Epithelial cell of proximal tubule (primary cell): ENCODE measurements at regions not wholly inside any gene's neighbourhood (a gene's known extent, or its start where the extent isn't known, plus 50 kb on each side); places are given as distances from the start of the nearest gene placed in this dataset.

Experiments
- DNase-seq: peaks from one replicate; pipeline ENCODE4 v3.0.0-alpha.2; 2011; ENCODE audit warnings: low read depth
- H3K4me3 ChIP-seq: 2 replicates; pipeline ENCODE4 v1.5.1; 2011; ENCODE audit warnings: low read depth, mild to moderate bottlenecking, low read length
- CTCF ChIP-seq: conservative IDR thresholded peaks from 2 replicates; pipeline ENCODE4 v1.5.1; 2012; ENCODE audit warnings: low read depth, mild to moderate bottlenecking, low read length

GRCh38 chr15:95096651-95097050, 865.3 kb downstream of the MCTP2 start:
- no peak overlapping the region for H3K4me3 ChIP-seq
- DNase-seq = no peak
- no peak for TF ChIP-seq CTCF

- no peak for TF ChIP-seq CTCF
- DNase-seq = peak; percentile 47
- H3K4me3 ChIP-seq = peak overlapping the region; percentile 14
Observed at GRCh38 chr15:95097361-95097760, 866.0 kb downstream of the MCTP2 start.

GRCh38 chr15:95105229-95105628, 873.9 kb downstream of the MCTP2 start:
- no peak overlapping the region for H3K4me3 ChIP-seq
- TF ChIP-seq CTCF = no peak
- peak; percentile 2 for DNase-seq

- TF ChIP-seq CTCF = no peak
- DNase-seq = no peak
- H3K4me3 ChIP-seq = no peak overlapping the region
Observed at GRCh38 chr15:95106801-95107200, 875.4 kb downstream of the MCTP2 start.

- DNase-seq = no peak
- TF ChIP-seq CTCF = no peak
- no peak overlapping the region for H3K4me3 ChIP-seq
Observed at GRCh38 chr15:95108673-95109072, 877.3 kb downstream of the MCTP2 start.

GRCh38 chr15:95111969-95112368, 880.6 kb downstream of the MCTP2 start:
- no peak overlapping the region for H3K4me3 ChIP-seq
- no peak for TF ChIP-seq CTCF
- no peak for DNase-seq

- no peak overlapping the region for H3K4me3 ChIP-seq
- no peak for TF ChIP-seq CTCF
- DNase-seq = no peak
Observed at GRCh38 chr15:95113041-95113440, 881.7 kb downstream of the MCTP2 start.
